ENCODE measurements at regions not wholly inside any gene's neighbourhood (a gene's known extent, or its start where the extent isn't known, plus 50 kb on each side); places are given as distances from the start of the nearest gene placed in this dataset.

GRCh38 chr21:15493646-15494045, 236.1 kb upstream of the USP25 start:
- no peak for DNase-seq (ENCODE audit: insufficient read length, low spot score)
- TF ChIP-seq TAF1 (IDR thresholded peaks at IDR 0.05; ENCODE audit: low read depth, low read length): no peak
- TF ChIP-seq POLR2A (IDR thresholded peaks at IDR 0.05; ENCODE audit: low read depth, low read length): no peak
- no peak for TF ChIP-seq SPI1 (IDR thresholded peaks at IDR 0.05; ENCODE audit: low read depth, low read length)
- no peak for TF ChIP-seq POU2F2 (IDR thresholded peaks at IDR 0.05; ENCODE audit: low read depth, low read length)
- no peak for TF ChIP-seq PAX5 (IDR thresholded peaks at IDR 0.05; ENCODE audit: insufficient read depth, low read length, severe bottlenecking)
- TF ChIP-seq POLR2AphosphoS5 (IDR thresholded peaks at IDR 0.05; ENCODE audit: low read depth, low read length): no peak
- no peak for FAIRE-seq

DNA sequence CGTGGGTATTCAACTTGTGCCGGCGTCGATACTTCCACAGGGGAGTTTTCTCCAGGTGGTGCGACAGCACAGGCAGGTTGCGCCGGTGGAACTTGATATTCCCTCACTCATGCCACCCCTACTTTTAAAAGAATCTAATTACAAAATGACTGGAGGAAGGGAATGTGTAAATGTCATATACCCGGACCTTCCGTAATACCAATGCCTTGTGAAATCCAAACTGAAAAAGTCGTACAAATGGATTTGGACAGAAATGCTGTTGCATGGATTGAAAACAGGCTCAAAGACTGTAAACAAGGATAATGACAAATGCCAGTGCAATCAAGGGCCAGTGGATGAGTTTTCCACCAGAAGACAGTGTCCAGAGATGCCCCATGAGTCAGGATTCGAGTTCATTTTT, 235.3 kb upstream of the USP25 start:
- no peak for FAIRE-seq
- DNase-seq (ENCODE audit: insufficient read length, low spot score): no peak
- TF ChIP-seq POLR2AphosphoS5 (IDR thresholded peaks at IDR 0.05; ENCODE audit: low read depth, low read length) (no peak), PAX5 (IDR thresholded peaks at IDR 0.05; ENCODE audit: insufficient read depth, low read length, severe bottlenecking) (no peak), POU2F2 (IDR thresholded peaks at IDR 0.05; ENCODE audit: low read depth, low read length) (no peak), SPI1 (IDR thresholded peaks at IDR 0.05; ENCODE audit: low read depth, low read length) (no peak), TAF1 (IDR thresholded peaks at IDR 0.05; ENCODE audit: low read depth, low read length) (no peak), POLR2A (IDR thresholded peaks at IDR 0.05; ENCODE audit: low read depth, low read length) (no peak)

DNA sequence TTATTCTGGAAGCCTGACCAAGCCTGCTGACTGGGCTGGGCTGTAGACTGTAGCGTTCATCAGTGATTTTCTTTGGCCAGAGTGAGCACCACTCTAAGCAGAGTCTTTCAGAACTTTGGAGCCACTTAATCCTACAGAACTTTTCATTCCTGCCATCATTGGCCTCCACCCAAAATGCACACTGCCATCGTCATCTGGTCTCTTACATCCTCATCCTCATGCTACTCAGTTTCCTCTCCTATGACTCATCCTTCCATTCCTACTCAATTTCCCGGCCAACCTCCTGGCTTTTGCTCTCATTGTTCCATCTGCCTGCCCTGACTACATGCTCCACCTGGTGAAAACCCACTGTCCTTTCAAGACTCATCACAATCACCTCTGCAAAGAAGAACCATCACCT, 233.8 kb upstream of the USP25 start:
- DNase-seq (ENCODE audit: insufficient read length, low spot score) (no peak), FAIRE-seq (no peak)
- TF ChIP-seq PAX5 (IDR thresholded peaks at IDR 0.05; ENCODE audit: insufficient read depth, low read length, severe bottlenecking) (no peak), POU2F2 (IDR thresholded peaks at IDR 0.05; ENCODE audit: low read depth, low read length) (no peak), POLR2A (IDR thresholded peaks at IDR 0.05; ENCODE audit: low read depth, low read length) (no peak), POLR2AphosphoS5 (IDR thresholded peaks at IDR 0.05; ENCODE audit: low read depth, low read length) (no peak), SPI1 (IDR thresholded peaks at IDR 0.05; ENCODE audit: low read depth, low read length) (no peak), TAF1 (IDR thresholded peaks at IDR 0.05; ENCODE audit: low read depth, low read length) (no peak)

- DNase-seq (ENCODE audit: insufficient read length, low spot score): no peak
- FAIRE-seq: no peak
- TF ChIP-seq SPI1 (IDR thresholded peaks at IDR 0.05; ENCODE audit: low read depth, low read length) (no peak), POLR2AphosphoS5 (IDR thresholded peaks at IDR 0.05; ENCODE audit: low read depth, low read length) (no peak), TAF1 (IDR thresholded peaks at IDR 0.05; ENCODE audit: low read depth, low read length) (no peak), PAX5 (IDR thresholded peaks at IDR 0.05; ENCODE audit: insufficient read depth, low read length, severe bottlenecking) (no peak), POU2F2 (IDR thresholded peaks at IDR 0.05; ENCODE audit: low read depth, low read length) (no peak), POLR2A (IDR thresholded peaks at IDR 0.05; ENCODE audit: low read depth, low read length) (no peak)
Measured at GRCh38 chr21:15496911-15497310, 232.9 kb upstream of the USP25 start.

GRCh38 chr21:15498455-15498854, 231.3 kb upstream of the USP25 start:
- DNase-seq (ENCODE audit: insufficient read length, low spot score): no peak
- FAIRE-seq: no peak
- TF ChIP-seq POU2F2 (IDR thresholded peaks at IDR 0.05; ENCODE audit: low read depth, low read length) (no peak), TAF1 (IDR thresholded peaks at IDR 0.05; ENCODE audit: low read depth, low read length) (no peak), SPI1 (IDR thresholded peaks at IDR 0.05; ENCODE audit: low read depth, low read length) (no peak), PAX5 (IDR thresholded peaks at IDR 0.05; ENCODE audit: insufficient read depth, low read length, severe bottlenecking) (no peak), POLR2AphosphoS5 (IDR thresholded peaks at IDR 0.05; ENCODE audit: low read depth, low read length) (no peak), POLR2A (IDR thresholded peaks at IDR 0.05; ENCODE audit: low read depth, low read length) (no peak)

DNA sequence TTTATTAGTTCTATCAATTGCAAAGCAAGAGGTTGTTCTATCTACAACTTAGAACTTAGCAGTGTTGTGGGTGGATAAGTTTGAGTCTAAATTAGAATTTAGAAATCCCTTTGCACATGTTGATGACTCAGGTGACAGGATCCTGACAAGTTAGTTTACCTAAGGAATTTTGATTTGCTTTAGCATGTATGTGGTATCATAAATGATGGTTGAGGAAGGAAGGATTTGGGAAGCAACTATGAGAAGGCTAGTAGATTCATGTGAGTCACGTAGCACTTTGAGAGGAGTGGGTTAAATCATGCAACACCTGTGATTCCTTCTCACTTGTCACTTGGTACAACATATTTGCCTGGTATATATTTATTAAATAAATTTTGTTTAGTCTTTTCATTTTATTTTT, 223.7 kb upstream of the USP25 start:
- FAIRE-seq (no peak), DNase-seq (ENCODE audit: insufficient read length, low spot score) (no peak)
- TF ChIP-seq POLR2AphosphoS5 (IDR thresholded peaks at IDR 0.05; ENCODE audit: low read depth, low read length): no peak
- no peak for TF ChIP-seq POU2F2 (IDR thresholded peaks at IDR 0.05; ENCODE audit: low read depth, low read length)
- TF ChIP-seq TAF1 (IDR thresholded peaks at IDR 0.05; ENCODE audit: low read depth, low read length): no peak
- no peak for TF ChIP-seq POLR2A (IDR thresholded peaks at IDR 0.05; ENCODE audit: low read depth, low read length)
- TF ChIP-seq SPI1 (IDR thresholded peaks at IDR 0.05; ENCODE audit: low read depth, low read length): no peak
- no peak for TF ChIP-seq PAX5 (IDR thresholded peaks at IDR 0.05; ENCODE audit: insufficient read depth, low read length, severe bottlenecking)

GRCh38 chr21:15508554-15508953, 221.2 kb upstream of the USP25 start:
- no peak for DNase-seq (ENCODE audit: insufficient read length, low spot score)
- TF ChIP-seq PAX5 (IDR thresholded peaks at IDR 0.05; ENCODE audit: insufficient read depth, low read length, severe bottlenecking) (no peak), SPI1 (IDR thresholded peaks at IDR 0.05; ENCODE audit: low read depth, low read length) (no peak), TAF1 (IDR thresholded peaks at IDR 0.05; ENCODE audit: low read depth, low read length) (no peak), POU2F2 (IDR thresholded peaks at IDR 0.05; ENCODE audit: low read depth, low read length) (no peak), POLR2AphosphoS5 (IDR thresholded peaks at IDR 0.05; ENCODE audit: low read depth, low read length) (no peak), POLR2A (IDR thresholded peaks at IDR 0.05; ENCODE audit: low read depth, low read length) (no peak)
- no peak for FAIRE-seq

- peak; percentile 95 for FAIRE-seq
- peak; percentile 26 for DNase-seq (ENCODE audit: insufficient read length, low spot score)
Measured at GRCh38 chr21:15514073-15514946, 215.5 kb upstream of the USP25 start.

DNA sequence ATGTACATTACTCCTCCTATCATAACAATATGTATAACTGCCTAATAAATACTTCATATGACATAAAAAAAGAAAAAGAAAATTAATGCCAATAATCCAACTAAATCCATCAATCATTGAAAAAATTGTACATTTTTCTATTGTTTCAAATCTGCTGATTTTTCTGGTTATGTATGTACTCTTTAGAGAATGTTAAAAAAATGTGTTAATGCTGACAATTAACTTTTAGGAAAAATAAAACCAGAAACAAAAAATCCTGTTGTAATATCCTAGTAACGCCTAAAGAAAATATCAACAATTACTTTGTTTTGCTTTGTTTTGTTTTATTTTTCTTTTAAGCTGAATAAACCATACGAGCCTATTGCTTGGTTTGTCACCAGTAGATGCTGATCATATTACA, 213.9 kb upstream of the USP25 start:
- FAIRE-seq: no peak
- DNase-seq (ENCODE audit: insufficient read length, low spot score): no peak
- no peak for TF ChIP-seq POLR2AphosphoS5 (IDR thresholded peaks at IDR 0.05; ENCODE audit: low read depth, low read length)
- no peak for TF ChIP-seq POLR2A (IDR thresholded peaks at IDR 0.05; ENCODE audit: low read depth, low read length)
- TF ChIP-seq TAF1 (IDR thresholded peaks at IDR 0.05; ENCODE audit: low read depth, low read length): no peak
- TF ChIP-seq SPI1 (IDR thresholded peaks at IDR 0.05; ENCODE audit: low read depth, low read length): no peak

More at GRCh38 chr21:15514073-15514946, 215.5 kb upstream of the USP25 start:
- no peak for TF ChIP-seq TAF1 (IDR thresholded peaks at IDR 0.05; ENCODE audit: low read depth, low read length)
- TF ChIP-seq SPI1 (IDR thresholded peaks at IDR 0.05; ENCODE audit: low read depth, low read length): peak; percentile 68
- no peak for TF ChIP-seq POLR2A (IDR thresholded peaks at IDR 0.05; ENCODE audit: low read depth, low read length)
- TF ChIP-seq PAX5 (IDR thresholded peaks at IDR 0.05; ENCODE audit: insufficient read depth, low read length, severe bottlenecking): no peak
- 0 out of 2 replicates have a peak, but pooled peaks have one; percentile 22 for TF ChIP-seq POU2F2 (IDR thresholded peaks at IDR 0.05; ENCODE audit: low read depth, low read length)
